Retinal pigment epithelial cell (primary cell): ENCODE measurements at regions not wholly inside any gene's neighbourhood (a gene's known extent, or its start where the extent isn't known, plus 50 kb on each side); places are given as distances from the start of the nearest gene placed in this dataset.
"Not testable (repeated sequence)": the region's sequence is repeated elsewhere in the genome, so short reads cannot be mapped to it uniquely, and the experiment has no call there.

ENCODE experiments used
- DNase-seq: peaks from one replicate; pipeline ENCODE4 v3.0.0-alpha.2; 2010; ENCODE audit warnings: low read depth
- H3K4me3 ChIP-seq: 2 replicates; pipeline ENCODE4 v1.5.1; 2011; ENCODE audit warnings: mild to moderate bottlenecking, low read length, control low read depth, moderate library complexity
- CTCF ChIP-seq: conservative IDR thresholded peaks from 2 replicates; pipeline ENCODE4 v1.5.1; 2011; ENCODE audit warnings: low read depth, low read length, control low read depth, inconsistent platforms

- H3K4me3 ChIP-seq, result no peak overlapping the region
- no peak for TF ChIP-seq CTCF
- no peak for DNase-seq
Observed at GRCh38 chr5:67752357-67752708, 463.2 kb upstream of the PIK3R1 start.

GRCh38 chr5:67748165-67748690 lies 467.3 kb upstream of the PIK3R1 start:
- no peak for TF ChIP-seq CTCF
- DNase-seq, result no peak
- H3K4me3 ChIP-seq, result no peak overlapping the region

- no peak for TF ChIP-seq CTCF
- no peak overlapping the region for H3K4me3 ChIP-seq
- DNase-seq, result no peak
Observed at GRCh38 chr5:67747096-67747495, 468.5 kb upstream of the PIK3R1 start.

GRCh38 chr5:67746608-67747007 lies 468.9 kb upstream of the PIK3R1 start:
- H3K4me3 ChIP-seq, DNase-seq: not testable (repeated sequence)

- no peak for TF ChIP-seq CTCF
- no peak for DNase-seq
Observed at GRCh38 chr5:67746103-67746502, 469.5 kb upstream of the PIK3R1 start.

GRCh38 chr5:67732921-67733320 lies 482.6 kb upstream of the PIK3R1 start:
- no peak for TF ChIP-seq CTCF
- DNase-seq, result no peak
- no peak overlapping the region for H3K4me3 ChIP-seq

More at GRCh38 chr5:67746103-67746502, 469.5 kb upstream of the PIK3R1 start:
- H3K4me3 ChIP-seq, result no peak overlapping the region

- DNase-seq, result no peak
- H3K4me3 ChIP-seq, result no peak overlapping the region
- no peak for TF ChIP-seq CTCF
Observed at GRCh38 chr5:67732471-67732870, 483.1 kb upstream of the PIK3R1 start.

- no peak for TF ChIP-seq CTCF
- DNase-seq, result no peak
- H3K4me3 ChIP-seq, result no peak overlapping the region
Observed at GRCh38 chr5:67731886-67732285, 483.7 kb upstream of the PIK3R1 start.
